A549 (cell line): ENCODE measurements at regions not wholly inside any gene's neighbourhood (a gene's known extent, or its start where the extent isn't known, plus 50 kb on each side); places are given as distances from the start of the nearest gene placed in this dataset.

Source experiments
- ATAC-seq, 2 experiments: fragments of 200-7000 bp in 1 of 2; fragments of >200 bp in 1 of 2; cut with Nextera tagmentation in 1 of 2; cut with Tn5 transposase in 1 of 2; 3 replicates each; pipeline versions ENCODE4 v1.8.0 to v1.9.1; 2018 to 2020; ENCODE audit warnings: mild to moderate bottlenecking in 1 of 2, moderate library complexity in 1 of 2
- CTCF ChIA-PET: fragments of 300-600 bp; sonication (Branson Sonifier 250); formaldehyde crosslinking; extraction: SDS; loops from one replicate; lab custom pipeline; 2021; ENCODE audit warnings: antibody characterized with exemption, inconsistent platforms; lab: Yijun Ruan, JAX
- POLR2A ChIA-PET: fragments of 350-600 bp; formaldehyde crosslinking; extraction: SDS; loops from one replicate; lab custom pipeline; 2021; ENCODE audit warnings: antibody characterized with exemption, inconsistent platforms; lab: Yijun Ruan, JAX
- DNase-seq, 2 experiments: peaks; one replicate each; pipeline versions ENCODE4 v3.0.0 to v3.0.0-alpha.2; 2011 to 2016; ENCODE audit warnings: low read depth in 1 of 2, low spot score in 1 of 2
- FAIRE-seq: peaks from 2 replicates; lab custom pipeline; 2011; peaks lifted over from hg19 to GRCh38; lab: Jason Lieb, UNC
- H3K27ac ChIP-seq, 2 experiments: fragments of >200 bp; sonication (Bioruptor Twin); formaldehyde crosslinking; 3 replicates each; pipeline ENCODE4 v1.5.1; 2016 to 2017
- H3K4me1 ChIP-seq: fragments of >200 bp; sonication (Bioruptor Twin); formaldehyde crosslinking; 3 replicates; pipeline ENCODE4 v1.6.1; 2016
- H3K4me2 ChIP-seq: fragments of >200 bp; sonication (Bioruptor Twin); formaldehyde crosslinking; 3 replicates; pipeline ENCODE4 v1.6.1; 2016
- H3K4me3 ChIP-seq: fragments of >200 bp; sonication (Bioruptor Twin); formaldehyde crosslinking; 3 replicates; pipeline ENCODE4 v1.5.1; 2016
- H3K9me3 ChIP-seq: fragments of >200 bp; sonication (Bioruptor Twin); formaldehyde crosslinking; 3 replicates; pipeline ENCODE4 v1.6.1; 2016
- BHLHE40 ChIP-seq: IDR thresholded peaks from 2 replicates; pipeline ENCODE4 v1.6.1; 2012; ENCODE audit warnings: low read depth, low read length, inconsistent platforms
- CHD2 ChIP-seq: fragments of 150-350 bp; IDR thresholded peaks from 2 replicates; pipeline ENCODE4 v1.6.1; 2014; ENCODE audit warnings: low read length; ENCODE audit not compliant: partially characterized antibody
- CHD4 ChIP-seq: fragments of 200-600 bp; sonication (generic); IDR thresholded peaks from 2 replicates; pipeline ENCODE4 v1.6.1; 2016; ENCODE audit warnings: antibody characterized with exemption, mild to moderate bottlenecking, borderline replicate concordance
- CTCF ChIP-seq: fragments of >200 bp; sonication (Bioruptor Twin); formaldehyde crosslinking; IDR thresholded peaks from 3 replicates; pipeline ENCODE4 v1.5.1; 2016
- EHF ChIP-seq: fragments of 250-450 bp; sonication (Bioruptor Pico); IDR thresholded peaks from 2 replicates; pipeline ENCODE4 v1.5.0; 2020; ENCODE audit warnings: mild to moderate bottlenecking
- EP300 ChIP-seq, 2 experiments: fragments of >200 bp; sonication (Bioruptor Twin); formaldehyde crosslinking; IDR thresholded peaks; 2 replicates in 1 of 2; 3 replicates in 1 of 2; pipeline ENCODE4 v1.6.1; 2016 to 2017
- HDAC2 ChIP-seq: fragments of 200-600 bp; sonication (generic); IDR thresholded peaks from 2 replicates; pipeline ENCODE4 v1.6.1; 2016
- HOXA7 ChIP-seq: fragments of 250-450 bp; sonication (Bioruptor Pico); IDR thresholded peaks from 2 replicates; pipeline ENCODE4 v1.5.0; 2020; ENCODE audit warnings: mild to moderate bottlenecking, moderate library complexity
- HOXB13 ChIP-seq: fragments of 250-450 bp; sonication (Bioruptor Pico); IDR thresholded peaks from 2 replicates; pipeline ENCODE4 v1.5.0; 2020; ENCODE audit warnings: low read depth, mild to moderate bottlenecking, moderate library complexity
- NR3C1 ChIP-seq: fragments of >200 bp; sonication (Bioruptor Twin); formaldehyde crosslinking; IDR thresholded peaks from 3 replicates; pipeline ENCODE4 v1.6.1; 2017
- PBX3 ChIP-seq: IDR thresholded peaks from 2 replicates; pipeline ENCODE4 v1.6.1; 2012
- POLR2AphosphoS2 ChIP-seq: conservative IDR thresholded peaks from 2 replicates; pipeline ENCODE4 v1.6.1; 2012; ENCODE audit warnings: low read length, improper control_type of control experiment, inconsistent platforms
- RARB ChIP-seq: fragments of 250-450 bp; sonication (Bioruptor Pico); IDR thresholded peaks from 2 replicates; pipeline ENCODE4 v1.8.0; 2021; ENCODE audit warnings: mild to moderate bottlenecking, moderate library complexity
- RCOR1 ChIP-seq: fragments of 150-350 bp; IDR thresholded peaks from 2 replicates; pipeline ENCODE4 v1.6.1; 2014; ENCODE audit warnings: antibody characterized with exemption, low read length, low read depth
- SMC3 ChIP-seq: fragments of >200 bp; sonication (Bioruptor Twin); formaldehyde crosslinking; IDR thresholded peaks from 3 replicates; pipeline ENCODE4 v1.6.1; 2018; ENCODE audit warnings: inconsistent platforms
- ZC3H11A ChIP-seq: fragments of 450-650 bp; IDR thresholded peaks from 2 replicates; pipeline ENCODE4 v1.6.1; 2014; ENCODE audit warnings: antibody characterized with exemption, mild to moderate bottlenecking
- ZSCAN20 ChIP-seq: fragments of 250-450 bp; sonication (Bioruptor Pico); IDR thresholded peaks from 2 replicates; pipeline ENCODE4 v1.8.0; 2022; ENCODE audit warnings: mild to moderate bottlenecking, moderate library complexity
- WGBS: methylation state at CpG from one replicate; pipeline ENCODE4 v1.1.6; 2017; ENCODE audit errors: missing lambda C conversion rate; 5-methylcytosine and 5-hydroxymethylcytosine counted together
- TF ChIP-seq, protein P1 (sequence below): IDR thresholded peaks from 2 replicates; pipeline ENCODE4 v1.6.1; 2012; ENCODE audit warnings: low read depth, borderline replicate concordance
- TF ChIP-seq, protein P2 (sequence below): fragments of 250-450 bp; sonication (Bioruptor Pico); IDR thresholded peaks from 2 replicates; pipeline ENCODE4 v1.5.0; 2020; ENCODE audit warnings: low read depth, mild to moderate bottlenecking, moderate library complexity
- TF ChIP-seq, protein P3 (sequence below): fragments of 150-350 bp; IDR thresholded peaks from 2 replicates; pipeline ENCODE4 v1.6.1; 2014; ENCODE audit warnings: low read depth, mild to moderate bottlenecking, low read length
- TF ChIP-seq, protein P4 (sequence below): fragments of >200 bp; sonication (Bioruptor Twin); formaldehyde crosslinking; IDR thresholded peaks from 2 replicates; pipeline ENCODE4 v1.6.1; 2016
- TF ChIP-seq, protein P5 (sequence below): fragments of 200-600 bp; sonication (generic); IDR thresholded peaks from 2 replicates; pipeline ENCODE4 v1.6.1; 2016; ENCODE audit warnings: antibody characterized with exemption, mild to moderate bottlenecking, moderate library complexity

DNA sequence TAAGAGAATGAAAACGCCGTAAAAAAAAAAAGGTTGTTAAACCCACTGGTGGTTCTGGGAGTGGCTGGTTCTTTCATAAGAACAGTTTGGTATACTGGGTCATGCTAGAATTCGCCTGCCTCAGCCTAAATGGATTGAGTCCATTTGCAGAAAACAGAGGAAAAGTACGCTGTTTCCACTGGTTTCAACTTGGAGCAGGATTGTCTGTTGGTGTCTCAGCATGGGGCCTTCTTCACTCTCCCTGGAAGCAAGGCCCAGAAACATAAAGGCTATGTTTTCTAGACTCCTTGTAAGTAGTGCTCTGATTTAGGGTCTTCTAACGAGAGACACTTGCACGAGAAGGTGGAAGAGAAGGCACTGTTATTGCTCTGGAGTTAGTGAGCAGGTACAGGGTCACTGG is 116.9 kb upstream of the MTAP start:
- TF ChIP-seq CHD2 (no peak), ZSCAN20 (no peak), POLR2AphosphoS2 (no peak), HOXB13 (0 out of 2 replicates have a peak, but pooled peaks have one; percentile 22), NR3C1 (no peak), ZC3H11A (no peak)
- TF ChIP-seq, protein P1, sequence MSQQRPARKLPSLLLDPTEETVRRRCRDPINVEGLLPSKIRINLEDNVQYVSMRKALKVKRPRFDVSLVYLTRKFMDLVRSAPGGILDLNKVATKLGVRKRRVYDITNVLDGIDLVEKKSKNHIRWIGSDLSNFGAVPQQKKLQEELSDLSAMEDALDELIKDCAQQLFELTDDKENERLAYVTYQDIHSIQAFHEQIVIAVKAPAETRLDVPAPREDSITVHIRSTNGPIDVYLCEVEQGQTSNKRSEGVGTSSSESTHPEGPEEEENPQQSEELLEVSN = no peak
- TF ChIP-seq, protein P2, sequence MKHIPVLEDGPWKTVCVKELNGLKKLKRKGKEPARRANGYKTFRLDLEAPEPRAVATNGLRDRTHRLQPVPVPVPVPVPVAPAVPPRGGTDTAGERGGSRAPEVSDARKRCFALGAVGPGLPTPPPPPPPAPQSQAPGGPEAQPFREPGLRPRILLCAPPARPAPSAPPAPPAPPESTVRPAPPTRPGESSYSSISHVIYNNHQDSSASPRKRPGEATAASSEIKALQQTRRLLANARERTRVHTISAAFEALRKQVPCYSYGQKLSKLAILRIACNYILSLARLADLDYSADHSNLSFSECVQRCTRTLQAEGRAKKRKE (CRISPR knock-in tag) = peak; percentile 50; the same call in 1 of the 2 replicates
- ChIA-PET CTCF (interaction anchor here (1.0 kb wide), 1 partner anchor 103 kb away, joined by 4 read pairs; no protein-coding TSS in a partner anchor), POLR2A (interaction anchor here (0.9 to 4.8 kb wide), 6 partner anchors 68 to 141 kb away, joined by 3 to 61 read pairs (median 4); no protein-coding TSS in a partner anchor)
- peak overlapping the region; percentile 92 to 94 for H3K27ac ChIP-seq
- WGBS = 7% methylated on average over 6 of the region's 6 CpGs
- FAIRE-seq (peak; percentile 51), ATAC-seq (peak; percentile 9; a peak in 4 of 6 replicates), DNase-seq (peak in 1 of 2 experiments; percentile 48)
- H3K4me2 ChIP-seq = peak overlapping the region; percentile 82
- H3K9me3 ChIP-seq = no peaks in the 10 kb centered on the region
- H3K4me3 ChIP-seq = no peak overlapping the region
- peaks cover 90% of the 10 kb centered on the region for H3K4me1 ChIP-seq

DNA sequence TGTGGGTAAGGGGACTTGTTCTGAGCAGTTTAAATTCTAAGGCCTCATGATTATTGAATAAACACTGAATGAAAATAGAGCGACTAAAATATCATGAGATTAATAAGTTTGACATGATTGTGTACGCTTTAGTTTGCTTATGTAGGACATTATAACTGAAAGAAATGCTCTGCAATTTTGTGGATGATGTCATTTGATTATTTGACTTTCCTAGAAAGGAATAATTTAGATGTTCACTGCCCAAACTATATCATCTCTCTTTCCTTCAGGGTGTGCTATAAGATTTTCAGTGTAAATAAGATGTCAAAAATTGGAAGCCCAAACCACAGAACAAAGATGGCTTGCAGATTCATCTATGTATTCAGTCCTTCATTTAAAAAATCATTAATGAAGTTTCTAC is 115.7 kb upstream of the MTAP start:
- Histone ChIP-seq H3K4me2 (peak overlapping the region; percentile 82), H3K9me3 (no peaks in the 10 kb centered on the region), H3K4me3 (no peak overlapping the region), H3K27ac (peak overlapping the region; percentile 92 to 94), H3K4me1 (peaks cover 81% of the 10 kb centered on the region)
- POLR2A ChIA-PET = no interaction called here
- 30% methylated on average over 2 of the region's 2 CpGs for WGBS
- TF ChIP-seq BHLHE40 (no peak), CHD4 (no peak), CTCF (no peak)
- TF ChIP-seq, protein P3, sequence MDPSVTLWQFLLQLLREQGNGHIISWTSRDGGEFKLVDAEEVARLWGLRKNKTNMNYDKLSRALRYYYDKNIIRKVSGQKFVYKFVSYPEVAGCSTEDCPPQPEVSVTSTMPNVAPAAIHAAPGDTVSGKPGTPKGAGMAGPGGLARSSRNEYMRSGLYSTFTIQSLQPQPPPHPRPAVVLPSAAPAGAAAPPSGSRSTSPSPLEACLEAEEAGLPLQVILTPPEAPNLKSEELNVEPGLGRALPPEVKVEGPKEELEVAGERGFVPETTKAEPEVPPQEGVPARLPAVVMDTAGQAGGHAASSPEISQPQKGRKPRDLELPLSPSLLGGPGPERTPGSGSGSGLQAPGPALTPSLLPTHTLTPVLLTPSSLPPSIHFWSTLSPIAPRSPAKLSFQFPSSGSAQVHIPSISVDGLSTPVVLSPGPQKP = no peak
- FAIRE-seq = peak; percentile 63
- CTCF ChIA-PET = interaction anchor here (0.9 to 3.5 kb wide), 2 partner anchors 22 to 361 kb away, joined by 5 to 17 read pairs; no protein-coding TSS in a partner anchor
- no peak for ATAC-seq
- no peak for DNase-seq

DNA sequence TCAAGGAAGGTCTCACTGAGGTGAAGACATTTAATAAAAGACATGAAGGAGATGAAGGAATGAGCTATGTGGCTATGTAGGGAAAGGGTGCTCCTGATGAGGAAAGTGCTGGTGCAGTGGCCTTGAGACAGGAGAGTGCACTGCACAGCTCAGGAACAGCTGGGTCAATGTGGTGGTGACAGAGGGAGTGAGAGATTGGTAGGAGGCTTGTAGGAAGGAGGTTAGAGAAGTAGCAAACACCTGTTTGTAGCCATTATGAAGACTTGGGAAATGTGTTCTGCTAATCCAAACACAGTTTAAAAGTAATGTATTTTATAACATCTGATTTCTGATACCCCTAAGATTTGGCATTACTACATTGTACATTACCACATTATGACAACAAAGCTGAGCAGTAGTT is 115.1 kb upstream of the MTAP start:
- DNase-seq (peak in 1 of 2 experiments; percentile 55), FAIRE-seq (peak; percentile 43), ATAC-seq (peak in 1 of 2 experiments; percentile 14; a peak in 3 of 6 replicates)
- Histone ChIP-seq H3K4me2 (peak overlapping the region; percentile 82), H3K9me3 (no peaks in the 10 kb centered on the region), H3K4me1 (peaks cover 75% of the 10 kb centered on the region), H3K4me3 (no peak overlapping the region; the same call in 2 of the 3 replicates), H3K27ac (peak overlapping the region; percentile 92 to 94)
- POLR2A ChIA-PET = interaction anchor here (1.4 to 2.9 kb wide), 3 partner anchors 96 to 128 kb away, joined by 4 to 13 read pairs (median 5); no protein-coding TSS in a partner anchor
- CTCF ChIA-PET = interaction anchor here (0.7 to 3.5 kb wide), 5 partner anchors 22 to 361 kb away, joined by 3 to 17 read pairs (median 4); no protein-coding TSS in a partner anchor
- TF ChIP-seq EP300 (IDR thresholded peaks at IDR 0.05) = no peak
- no peak for TF ChIP-seq PBX3
- TF ChIP-seq RARB (CRISPR knock-in tag) = no peak
- TF ChIP-seq EHF = no peak
- TF ChIP-seq SMC3 = no peak
- TF ChIP-seq, protein P2 (CRISPR knock-in tag) = no peak
- no peak for TF ChIP-seq HDAC2
- TF ChIP-seq, protein P4, sequence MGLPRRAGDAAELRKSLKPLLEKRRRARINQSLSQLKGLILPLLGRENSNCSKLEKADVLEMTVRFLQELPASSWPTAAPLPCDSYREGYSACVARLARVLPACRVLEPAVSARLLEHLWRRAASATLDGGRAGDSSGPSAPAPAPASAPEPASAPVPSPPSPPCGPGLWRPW = no peak
- TF ChIP-seq, protein P5, sequence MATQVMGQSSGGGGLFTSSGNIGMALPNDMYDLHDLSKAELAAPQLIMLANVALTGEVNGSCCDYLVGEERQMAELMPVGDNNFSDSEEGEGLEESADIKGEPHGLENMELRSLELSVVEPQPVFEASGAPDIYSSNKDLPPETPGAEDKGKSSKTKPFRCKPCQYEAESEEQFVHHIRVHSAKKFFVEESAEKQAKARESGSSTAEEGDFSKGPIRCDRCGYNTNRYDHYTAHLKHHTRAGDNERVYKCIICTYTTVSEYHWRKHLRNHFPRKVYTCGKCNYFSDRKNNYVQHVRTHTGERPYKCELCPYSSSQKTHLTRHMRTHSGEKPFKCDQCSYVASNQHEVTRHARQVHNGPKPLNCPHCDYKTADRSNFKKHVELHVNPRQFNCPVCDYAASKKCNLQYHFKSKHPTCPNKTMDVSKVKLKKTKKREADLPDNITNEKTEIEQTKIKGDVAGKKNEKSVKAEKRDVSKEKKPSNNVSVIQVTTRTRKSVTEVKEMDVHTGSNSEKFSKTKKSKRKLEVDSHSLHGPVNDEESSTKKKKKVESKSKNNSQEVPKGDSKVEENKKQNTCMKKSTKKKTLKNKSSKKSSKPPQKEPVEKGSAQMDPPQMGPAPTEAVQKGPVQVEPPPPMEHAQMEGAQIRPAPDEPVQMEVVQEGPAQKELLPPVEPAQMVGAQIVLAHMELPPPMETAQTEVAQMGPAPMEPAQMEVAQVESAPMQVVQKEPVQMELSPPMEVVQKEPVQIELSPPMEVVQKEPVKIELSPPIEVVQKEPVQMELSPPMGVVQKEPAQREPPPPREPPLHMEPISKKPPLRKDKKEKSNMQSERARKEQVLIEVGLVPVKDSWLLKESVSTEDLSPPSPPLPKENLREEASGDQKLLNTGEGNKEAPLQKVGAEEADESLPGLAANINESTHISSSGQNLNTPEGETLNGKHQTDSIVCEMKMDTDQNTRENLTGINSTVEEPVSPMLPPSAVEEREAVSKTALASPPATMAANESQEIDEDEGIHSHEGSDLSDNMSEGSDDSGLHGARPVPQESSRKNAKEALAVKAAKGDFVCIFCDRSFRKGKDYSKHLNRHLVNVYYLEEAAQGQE = no peak
- TF ChIP-seq HOXA7 (CRISPR knock-in tag) = no peak
- TF ChIP-seq RCOR1 = no peak
- no peak for TF ChIP-seq ZSCAN20
